HG02763 (cell line): ENCODE measurements at regions not wholly inside any gene's neighbourhood (a gene's known extent, or its start where the extent isn't known, plus 50 kb on each side); places are given as distances from the start of the nearest gene placed in this dataset.
"Not testable (repeated sequence)": the region's sequence is repeated elsewhere in the genome, so short reads cannot be mapped to it uniquely, and the experiment has no call there.

ENCODE experiments used
- ATAC-seq: cut with Tn5 transposase; IDR thresholded peaks from one replicate; pipeline ENCODE4 v1.9.1; 2021; ENCODE audit warnings: mild to moderate bottlenecking, moderate library complexity; ENCODE audit not compliant: unreplicated experiment

GRCh38 chr2:129191530-129191929, 787.9 kb upstream of the RAB6C start:
- no peak for ATAC-seq

GRCh38 chr2:129192117-129192516, 787.3 kb upstream of the RAB6C start:
- no peak for ATAC-seq

GRCh38 chr2:129192841-129193253, 786.6 kb upstream of the RAB6C start:
- no peak for ATAC-seq

GRCh38 chr2:129193961-129194360, 785.5 kb upstream of the RAB6C start:
- no peak for ATAC-seq

GRCh38 chr2:129199501-129199900, 780.0 kb upstream of the RAB6C start:
- ATAC-seq, result no peak

GRCh38 chr2:129201696-129202095, 777.8 kb upstream of the RAB6C start:
- no peak for ATAC-seq

GRCh38 chr2:129203331-129203730, 776.1 kb upstream of the RAB6C start:
- no peak for ATAC-seq

GRCh38 chr2:129204581-129204980, 774.9 kb upstream of the RAB6C start:
- ATAC-seq, result not testable (repeated sequence)

- no peak for ATAC-seq
Measured at GRCh38 chr2:129205176-129205575, 774.3 kb upstream of the RAB6C start.

GRCh38 chr2:129205766-129206165, 773.7 kb upstream of the RAB6C start:
- no peak for ATAC-seq

GRCh38 chr2:129212299-129212958, 767.0 kb upstream of the RAB6C start:
- no peak for ATAC-seq

GRCh38 chr2:129224022-129224421, 755.4 kb upstream of the RAB6C start:
- no peak for ATAC-seq

- ATAC-seq, result no peak
Measured at GRCh38 chr2:129224486-129224885, 755.0 kb upstream of the RAB6C start.

GRCh38 chr2:129229196-129229595, 750.3 kb upstream of the RAB6C start:
- no peak for ATAC-seq

GRCh38 chr2:129229830-129230441, 749.5 kb upstream of the RAB6C start:
- no peak for ATAC-seq

- ATAC-seq, result no peak
Measured at GRCh38 chr2:129231924-129232323, 747.5 kb upstream of the RAB6C start.

GRCh38 chr2:129233166-129233565, 746.3 kb upstream of the RAB6C start:
- no peak for ATAC-seq

GRCh38 chr2:129233751-129234406, 745.6 kb upstream of the RAB6C start:
- ATAC-seq, result no peak

- no peak for ATAC-seq
Measured at GRCh38 chr2:129236601-129237000, 742.9 kb upstream of the RAB6C start.

- ATAC-seq, result no peak
Measured at GRCh38 chr2:129237966-129238725, 741.3 kb upstream of the RAB6C start.

GRCh38 chr2:129239141-129239540, 740.3 kb upstream of the RAB6C start:
- ATAC-seq, result no peak

GRCh38 chr2:129240061-129240460, 739.4 kb upstream of the RAB6C start:
- no peak for ATAC-seq
